ENCODE measurements at regions not wholly inside any gene's neighbourhood (a gene's known extent, or its start where the extent isn't known, plus 50 kb on each side); places are given as distances from the start of the nearest gene placed in this dataset.

DNA sequence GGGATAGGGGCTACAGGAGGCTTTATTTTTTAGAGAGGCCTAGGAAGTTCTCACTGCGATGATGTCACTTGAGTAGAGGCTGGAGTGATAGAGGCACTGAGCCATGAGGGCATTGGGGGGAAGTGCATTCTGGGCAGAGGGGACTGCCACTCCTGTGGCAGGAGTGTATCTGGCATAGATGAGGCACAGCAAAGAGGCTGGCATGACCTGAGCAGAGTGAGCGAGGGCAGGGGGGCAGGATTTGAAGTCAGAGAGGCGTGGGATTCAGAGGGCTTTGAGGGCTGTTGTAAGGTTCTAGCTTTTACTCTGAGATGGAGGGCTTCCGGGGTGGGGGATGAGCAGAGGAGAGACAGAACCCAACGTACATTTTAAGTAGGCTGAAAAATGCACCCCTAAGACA is 91.9 kb upstream of the SH3PXD2B start (continued):
- TF ChIP-seq, protein P1, sequence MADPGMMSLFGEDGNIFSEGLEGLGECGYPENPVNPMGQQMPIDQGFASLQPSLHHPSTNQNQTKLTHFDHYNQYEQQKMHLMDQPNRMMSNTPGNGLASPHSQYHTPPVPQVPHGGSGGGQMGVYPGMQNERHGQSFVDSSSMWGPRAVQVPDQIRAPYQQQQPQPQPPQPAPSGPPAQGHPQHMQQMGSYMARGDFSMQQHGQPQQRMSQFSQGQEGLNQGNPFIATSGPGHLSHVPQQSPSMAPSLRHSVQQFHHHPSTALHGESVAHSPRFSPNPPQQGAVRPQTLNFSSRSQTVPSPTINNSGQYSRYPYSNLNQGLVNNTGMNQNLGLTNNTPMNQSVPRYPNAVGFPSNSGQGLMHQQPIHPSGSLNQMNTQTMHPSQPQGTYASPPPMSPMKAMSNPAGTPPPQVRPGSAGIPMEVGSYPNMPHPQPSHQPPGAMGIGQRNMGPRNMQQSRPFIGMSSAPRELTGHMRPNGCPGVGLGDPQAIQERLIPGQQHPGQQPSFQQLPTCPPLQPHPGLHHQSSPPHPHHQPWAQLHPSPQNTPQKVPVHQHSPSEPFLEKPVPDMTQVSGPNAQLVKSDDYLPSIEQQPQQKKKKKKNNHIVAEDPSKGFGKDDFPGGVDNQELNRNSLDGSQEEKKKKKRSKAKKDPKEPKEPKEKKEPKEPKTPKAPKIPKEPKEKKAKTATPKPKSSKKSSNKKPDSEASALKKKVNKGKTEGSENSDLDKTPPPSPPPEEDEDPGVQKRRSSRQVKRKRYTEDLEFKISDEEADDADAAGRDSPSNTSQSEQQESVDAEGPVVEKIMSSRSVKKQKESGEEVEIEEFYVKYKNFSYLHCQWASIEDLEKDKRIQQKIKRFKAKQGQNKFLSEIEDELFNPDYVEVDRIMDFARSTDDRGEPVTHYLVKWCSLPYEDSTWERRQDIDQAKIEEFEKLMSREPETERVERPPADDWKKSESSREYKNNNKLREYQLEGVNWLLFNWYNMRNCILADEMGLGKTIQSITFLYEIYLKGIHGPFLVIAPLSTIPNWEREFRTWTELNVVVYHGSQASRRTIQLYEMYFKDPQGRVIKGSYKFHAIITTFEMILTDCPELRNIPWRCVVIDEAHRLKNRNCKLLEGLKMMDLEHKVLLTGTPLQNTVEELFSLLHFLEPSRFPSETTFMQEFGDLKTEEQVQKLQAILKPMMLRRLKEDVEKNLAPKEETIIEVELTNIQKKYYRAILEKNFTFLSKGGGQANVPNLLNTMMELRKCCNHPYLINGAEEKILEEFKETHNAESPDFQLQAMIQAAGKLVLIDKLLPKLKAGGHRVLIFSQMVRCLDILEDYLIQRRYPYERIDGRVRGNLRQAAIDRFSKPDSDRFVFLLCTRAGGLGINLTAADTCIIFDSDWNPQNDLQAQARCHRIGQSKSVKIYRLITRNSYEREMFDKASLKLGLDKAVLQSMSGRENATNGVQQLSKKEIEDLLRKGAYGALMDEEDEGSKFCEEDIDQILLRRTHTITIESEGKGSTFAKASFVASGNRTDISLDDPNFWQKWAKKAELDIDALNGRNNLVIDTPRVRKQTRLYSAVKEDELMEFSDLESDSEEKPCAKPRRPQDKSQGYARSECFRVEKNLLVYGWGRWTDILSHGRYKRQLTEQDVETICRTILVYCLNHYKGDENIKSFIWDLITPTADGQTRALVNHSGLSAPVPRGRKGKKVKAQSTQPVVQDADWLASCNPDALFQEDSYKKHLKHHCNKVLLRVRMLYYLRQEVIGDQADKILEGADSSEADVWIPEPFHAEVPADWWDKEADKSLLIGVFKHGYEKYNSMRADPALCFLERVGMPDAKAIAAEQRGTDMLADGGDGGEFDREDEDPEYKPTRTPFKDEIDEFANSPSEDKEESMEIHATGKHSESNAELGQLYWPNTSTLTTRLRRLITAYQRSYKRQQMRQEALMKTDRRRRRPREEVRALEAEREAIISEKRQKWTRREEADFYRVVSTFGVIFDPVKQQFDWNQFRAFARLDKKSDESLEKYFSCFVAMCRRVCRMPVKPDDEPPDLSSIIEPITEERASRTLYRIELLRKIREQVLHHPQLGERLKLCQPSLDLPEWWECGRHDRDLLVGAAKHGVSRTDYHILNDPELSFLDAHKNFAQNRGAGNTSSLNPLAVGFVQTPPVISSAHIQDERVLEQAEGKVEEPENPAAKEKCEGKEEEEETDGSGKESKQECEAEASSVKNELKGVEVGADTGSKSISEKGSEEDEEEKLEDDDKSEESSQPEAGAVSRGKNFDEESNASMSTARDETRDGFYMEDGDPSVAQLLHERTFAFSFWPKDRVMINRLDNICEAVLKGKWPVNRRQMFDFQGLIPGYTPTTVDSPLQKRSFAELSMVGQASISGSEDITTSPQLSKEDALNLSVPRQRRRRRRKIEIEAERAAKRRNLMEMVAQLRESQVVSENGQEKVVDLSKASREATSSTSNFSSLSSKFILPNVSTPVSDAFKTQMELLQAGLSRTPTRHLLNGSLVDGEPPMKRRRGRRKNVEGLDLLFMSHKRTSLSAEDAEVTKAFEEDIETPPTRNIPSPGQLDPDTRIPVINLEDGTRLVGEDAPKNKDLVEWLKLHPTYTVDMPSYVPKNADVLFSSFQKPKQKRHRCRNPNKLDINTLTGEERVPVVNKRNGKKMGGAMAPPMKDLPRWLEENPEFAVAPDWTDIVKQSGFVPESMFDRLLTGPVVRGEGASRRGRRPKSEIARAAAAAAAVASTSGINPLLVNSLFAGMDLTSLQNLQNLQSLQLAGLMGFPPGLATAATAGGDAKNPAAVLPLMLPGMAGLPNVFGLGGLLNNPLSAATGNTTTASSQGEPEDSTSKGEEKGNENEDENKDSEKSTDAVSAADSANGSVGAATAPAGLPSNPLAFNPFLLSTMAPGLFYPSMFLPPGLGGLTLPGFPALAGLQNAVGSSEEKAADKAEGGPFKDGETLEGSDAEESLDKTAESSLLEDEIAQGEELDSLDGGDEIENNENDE (IDR thresholded peaks at IDR 0.05; ENCODE audit: insufficient replicate concordance, low read length): no peak
- no peak for TF ChIP-seq RXRA (IDR thresholded peaks at IDR 0.05; ENCODE audit: insufficient read depth, low read depth, low read length)
- TF ChIP-seq RFX5 (IDR thresholded peaks at IDR 0.05; ENCODE audit: borderline replicate concordance, low read depth, low read length): no peak
- no peak for TF ChIP-seq BRCA1 (IDR thresholded peaks at IDR 0.05; ENCODE audit: low read depth, low read length)
- TF ChIP-seq SIN3A (conservative IDR thresholded peaks at IDR 0.05 in 1 of 2, IDR thresholded peaks at IDR 0.05 in 1 of 2; ENCODE audit: low read depth in 1 of 2, low read length in 2 of 2): no peak
- no peak for TF ChIP-seq SP1 (IDR thresholded peaks at IDR 0.05; ENCODE audit: low read depth, low read length)
- no peak for TF ChIP-seq KDM5A (IDR thresholded peaks at IDR 0.05; ENCODE audit: low read length)
- TF ChIP-seq YY1 (IDR thresholded peaks at IDR 0.05; ENCODE audit: low read depth, low read length): no peak
- TF ChIP-seq CBX5 (IDR thresholded peaks at IDR 0.05; ENCODE audit: low read depth, low read length): no peak
- no peak for TF ChIP-seq EP300 (IDR thresholded peaks at IDR 0.05; ENCODE audit: borderline replicate concordance in 1 of 2, low read depth in 2 of 2, low read length in 2 of 2)
- TF ChIP-seq POLR2AphosphoS5 (IDR thresholded peaks at IDR 0.05; ENCODE audit: low read depth, low read length): no peak
- no peak for TF ChIP-seq JUND (IDR thresholded peaks at IDR 0.05; ENCODE audit: low read length)
- TF ChIP-seq JUN (IDR thresholded peaks at IDR 0.05; ENCODE audit: low read depth, low read length): no peak

Measured in H1 (cell line).